Stomach smooth muscle (tissue), 2 donors: ENCODE measurements at regions not wholly inside any gene's neighbourhood (a gene's known extent, or its start where the extent isn't known, plus 50 kb on each side); places are given as distances from the start of the nearest gene placed in this dataset.

Experiments used
- H3K27ac ChIP-seq: one replicate; pipeline ENCODE4 v1.7.0; 2013; ENCODE audit warnings: mild to moderate bottlenecking, low read length, inconsistent platforms
- H3K27me3 ChIP-seq, 2 donors: one replicate each; pipeline ENCODE4 v1.7.0; 2013; ENCODE audit warnings: low read length in 2 of 2; ENCODE audit not compliant: insufficient read depth in 2 of 2, control insufficient read depth in 1 of 2
- H3K36me3 ChIP-seq, 2 donors: one replicate each; pipeline ENCODE4 v1.7.0; 2013; ENCODE audit warnings: low read length in 2 of 2; ENCODE audit not compliant: control insufficient read depth in 2 of 2, insufficient read depth in 2 of 2
- H3K4me1 ChIP-seq: one replicate; pipeline ENCODE4 v1.7.0; 2013; ENCODE audit warnings: low read length; ENCODE audit not compliant: control insufficient read depth, insufficient read depth
- H3K4me3 ChIP-seq, 2 donors: one replicate each; pipeline ENCODE4 v1.7.0; 2013; ENCODE audit warnings: low read length in 2 of 2
- H3K9ac ChIP-seq, 2 donors: one replicate each; pipeline ENCODE4 v1.7.0; 2013; ENCODE audit warnings: low read length in 2 of 2, mild to moderate bottlenecking in 1 of 2
- H3K9me3 ChIP-seq, 2 donors: one replicate each; pipeline ENCODE4 v1.7.0; 2013; ENCODE audit warnings: low read length in 2 of 2; ENCODE audit not compliant: control insufficient read depth in 2 of 2
- donor health status: healthy.
- donor health status: Pancreatic carcinoma.

DNA sequence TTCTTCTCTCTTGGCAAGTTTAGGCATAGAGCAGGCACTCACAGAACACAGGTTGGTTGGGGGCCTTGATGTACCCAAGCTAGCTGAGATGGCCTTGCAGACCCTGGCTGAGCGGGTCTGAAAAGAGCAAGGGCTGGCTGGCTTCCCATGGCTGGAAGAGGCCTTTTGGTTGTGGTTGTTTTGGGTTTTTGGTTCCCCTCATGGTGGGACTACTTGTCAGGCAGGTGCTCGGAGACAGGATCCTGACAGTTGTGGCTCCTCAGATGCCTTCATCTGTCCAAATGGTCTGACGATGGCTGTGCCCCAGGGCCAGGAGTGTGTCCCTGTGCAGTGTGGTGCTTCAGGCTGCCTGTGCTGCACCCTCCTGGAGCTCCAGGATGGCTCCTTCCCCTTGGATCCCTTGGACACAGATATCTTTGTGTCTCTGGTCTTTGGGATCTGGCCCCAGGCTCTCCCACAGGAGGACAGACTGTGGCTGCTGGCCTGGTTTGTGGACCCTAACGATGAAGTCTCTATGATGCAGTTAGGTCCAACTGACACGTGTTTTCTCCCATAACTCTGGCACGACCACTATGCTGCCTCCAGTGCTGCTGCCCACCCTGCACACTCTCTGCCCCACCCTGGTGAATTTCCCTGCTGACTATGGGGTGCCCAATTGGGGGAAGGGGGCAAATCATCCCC, 321.5 kb upstream of the ZNF32 start:
- H3K4me1 ChIP-seq: peaks cover 10% of the 10 kb centered on the region
- no peak overlapping the region for H3K27ac ChIP-seq
- H3K36me3 ChIP-seq: no peaks in the 10 kb centered on the region
- H3K9ac ChIP-seq: no peak overlapping the region
- no peaks in the 10 kb centered on the region for H3K27me3 ChIP-seq
- no peak overlapping the region for H3K4me3 ChIP-seq
- no peaks in the 10 kb centered on the region for H3K9me3 ChIP-seq

DNA sequence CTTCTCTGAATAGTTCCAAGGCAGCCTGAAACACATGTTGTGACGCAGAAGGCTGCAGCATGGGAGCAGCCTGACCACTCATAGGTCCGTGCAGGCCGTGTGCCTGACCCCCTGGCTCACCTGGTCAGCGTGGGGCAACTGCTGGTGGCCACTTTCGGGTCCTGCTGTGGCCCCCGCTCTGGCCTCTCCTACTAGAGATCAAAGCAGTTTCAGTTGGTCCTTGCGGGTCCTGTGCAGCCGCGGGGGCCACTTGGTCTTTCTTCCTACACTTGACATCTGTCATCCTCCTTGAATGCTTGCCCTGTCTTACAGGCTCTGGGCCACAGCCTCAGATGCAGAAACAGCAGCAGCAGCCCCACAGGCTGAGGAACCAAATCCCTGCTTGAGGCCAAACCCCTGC, 320.8 kb upstream of the ZNF32 start:
- H3K27ac ChIP-seq: no peak overlapping the region
- no peak overlapping the region for H3K9ac ChIP-seq
- H3K27me3 ChIP-seq: no peaks in the 10 kb centered on the region
- H3K4me3 ChIP-seq: no peak overlapping the region
- H3K36me3 ChIP-seq: no peaks in the 10 kb centered on the region
- H3K9me3 ChIP-seq: no peaks in the 10 kb centered on the region
- peaks cover 10% of the 10 kb centered on the region for H3K4me1 ChIP-seq

DNA sequence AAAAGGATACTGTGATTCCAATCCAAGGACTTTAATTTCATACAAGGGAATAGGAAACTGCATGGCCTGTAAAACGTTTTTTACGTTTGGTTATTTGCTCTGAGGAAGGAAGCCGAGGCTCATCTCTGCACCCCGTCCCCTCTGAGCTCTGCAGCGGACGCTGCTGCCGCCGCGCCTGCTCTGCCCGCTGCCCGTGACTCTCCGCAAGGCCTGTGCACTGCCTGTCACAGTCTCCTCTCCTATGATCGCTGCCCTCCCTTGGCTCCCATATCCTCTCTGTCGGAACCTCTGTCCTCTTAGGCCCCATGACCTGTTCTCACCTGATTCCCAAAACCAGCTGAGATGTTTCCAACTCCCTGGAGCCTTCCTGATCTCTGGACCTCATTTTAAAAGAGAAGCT, 320.3 kb upstream of the ZNF32 start:
- H3K36me3 ChIP-seq: no peaks in the 10 kb centered on the region
- H3K4me1 ChIP-seq: peaks cover 10% of the 10 kb centered on the region
- H3K27ac ChIP-seq: no peak overlapping the region
- H3K4me3 ChIP-seq: no peak overlapping the region
- H3K9ac ChIP-seq: no peak overlapping the region
- no peaks in the 10 kb centered on the region for H3K27me3 ChIP-seq
- no peaks in the 10 kb centered on the region for H3K9me3 ChIP-seq

DNA sequence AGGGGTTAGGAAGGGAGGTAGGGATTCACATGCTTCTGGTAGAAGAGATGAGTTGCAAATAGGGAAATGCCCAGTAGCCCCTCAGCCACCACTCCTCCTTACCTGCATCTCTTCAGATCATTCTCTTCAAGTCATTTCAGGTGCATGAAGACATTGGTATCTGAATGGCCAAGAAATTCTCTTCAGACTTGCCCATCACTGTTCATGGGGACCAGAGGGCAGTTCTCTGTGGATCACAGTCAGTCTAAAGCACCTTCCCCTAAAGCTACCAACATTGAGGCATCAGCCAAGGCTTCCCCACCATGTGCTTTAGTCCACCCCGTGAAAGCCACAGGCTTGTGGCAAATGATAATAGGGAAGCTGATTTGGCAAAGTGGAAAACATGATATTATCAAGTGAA, 319.4 kb upstream of the ZNF32 start:
- H3K27ac ChIP-seq: no peak overlapping the region
- H3K9me3 ChIP-seq: no peaks in the 10 kb centered on the region
- H3K9ac ChIP-seq: no peak overlapping the region

DNA sequence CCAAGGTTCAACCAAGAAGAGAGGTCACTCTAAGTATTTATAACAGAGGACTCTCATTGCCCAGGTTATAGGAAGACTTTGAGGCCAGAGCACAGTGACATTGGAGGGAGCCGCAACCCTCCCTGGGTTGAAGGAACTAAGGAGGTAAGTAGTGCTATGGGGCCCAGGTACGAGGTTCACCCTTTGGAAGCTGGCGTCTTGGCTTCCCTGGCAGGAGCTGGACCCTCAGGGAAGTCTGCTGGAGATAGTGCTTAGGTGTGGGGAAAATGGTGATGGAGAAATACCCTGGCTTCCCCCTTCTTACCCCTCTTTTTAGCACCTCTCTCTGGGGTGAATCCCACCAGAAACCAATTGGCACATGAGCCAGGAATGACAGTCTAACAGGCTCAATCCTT, 317.9 kb upstream of the ZNF32 start:
- Histone ChIP-seq H3K9ac (no peak overlapping the region), H3K27me3 (no peaks in the 10 kb centered on the region), H3K4me1 (peaks cover 30% of the 10 kb centered on the region), H3K4me3 (no peak overlapping the region), H3K36me3 (no peaks in the 10 kb centered on the region), H3K27ac (no peak overlapping the region), H3K9me3 (no peaks in the 10 kb centered on the region)

More for the DNA sequence above, 319.4 kb upstream of the ZNF32 start:
- Histone ChIP-seq H3K27me3 (no peaks in the 10 kb centered on the region), H3K4me3 (no peak overlapping the region), H3K4me1 (peaks cover 16% of the 10 kb centered on the region), H3K36me3 (no peaks in the 10 kb centered on the region)

DNA sequence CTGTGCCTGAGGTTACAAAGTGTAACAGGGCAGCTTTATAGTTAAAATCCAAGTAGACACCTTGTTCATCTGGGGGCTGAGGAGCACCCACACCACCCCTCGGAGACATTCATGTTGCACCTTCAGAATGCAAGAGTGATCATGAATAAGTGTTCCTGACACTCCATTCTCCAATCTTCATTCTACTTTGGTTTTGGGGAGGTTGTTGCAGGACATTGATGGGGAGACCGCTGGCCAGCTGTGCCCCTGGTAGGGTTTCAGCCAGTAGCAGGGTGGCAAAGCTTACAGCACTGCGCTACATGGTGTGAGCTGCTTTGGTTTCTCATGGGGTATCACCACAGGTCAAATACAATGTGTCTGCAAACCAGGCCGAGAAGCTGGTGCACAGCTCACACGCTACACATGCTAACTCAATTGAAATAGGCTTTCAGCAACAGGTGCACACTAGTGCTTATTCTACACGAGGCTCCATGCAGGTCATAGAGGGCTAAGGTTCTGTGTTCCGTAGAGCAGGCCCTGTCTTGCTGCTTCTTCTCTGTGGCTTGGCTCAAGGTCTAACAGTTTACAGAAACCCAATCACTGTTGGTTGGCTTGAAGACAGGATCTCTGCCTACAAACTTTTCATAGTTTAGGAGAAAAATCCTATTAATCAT, 317.4 kb upstream of the ZNF32 start:
- Histone ChIP-seq H3K27me3 (no peaks in the 10 kb centered on the region), H3K36me3 (no peaks in the 10 kb centered on the region), H3K27ac (no peak overlapping the region), H3K9ac (no peak overlapping the region), H3K9me3 (no peaks in the 10 kb centered on the region), H3K4me1 (peaks cover 34% of the 10 kb centered on the region), H3K4me3 (no peak overlapping the region)

DNA sequence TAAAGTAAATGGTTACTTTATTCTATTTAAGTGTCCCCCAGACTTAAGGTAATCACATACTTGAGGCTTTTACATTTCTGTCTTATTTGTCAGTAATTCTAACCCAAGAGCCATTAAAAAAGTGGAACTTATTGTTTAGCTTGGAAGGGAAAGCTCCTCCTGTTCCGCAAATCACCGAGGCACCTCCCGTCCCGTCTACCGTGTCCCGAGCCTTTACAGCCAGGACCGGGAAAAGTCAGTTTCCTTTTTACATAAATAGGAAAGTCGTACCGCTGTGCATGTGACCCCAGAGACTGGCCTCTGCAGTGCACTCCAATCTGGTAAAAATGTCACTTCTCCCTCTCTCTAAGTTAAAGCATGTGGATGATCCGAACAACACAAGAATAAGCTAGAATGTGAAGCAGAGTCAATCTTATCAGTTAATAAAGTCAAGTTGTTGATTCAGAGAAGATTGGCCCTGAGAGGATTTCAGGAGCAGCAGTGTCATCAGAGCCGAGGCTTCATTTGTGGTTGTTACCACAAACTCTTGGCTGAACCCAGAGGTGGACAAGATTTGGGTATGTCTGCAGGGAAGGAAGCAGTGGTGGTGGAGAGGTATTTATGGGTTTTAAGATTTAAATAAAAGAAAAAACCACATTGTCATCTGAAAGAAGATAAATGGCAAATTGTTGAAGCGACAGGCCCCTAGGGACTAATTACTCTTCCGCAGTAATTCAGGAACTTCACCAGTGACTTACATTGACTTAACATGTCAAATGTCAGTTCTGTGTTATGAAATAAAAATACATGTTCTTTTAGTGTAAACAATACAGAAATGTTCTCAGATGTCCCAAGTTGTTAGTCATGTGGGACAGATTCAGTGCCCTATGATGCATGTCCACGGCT, 316.6 kb upstream of the ZNF32 start:
- H3K27ac ChIP-seq: no peak overlapping the region

DNA sequence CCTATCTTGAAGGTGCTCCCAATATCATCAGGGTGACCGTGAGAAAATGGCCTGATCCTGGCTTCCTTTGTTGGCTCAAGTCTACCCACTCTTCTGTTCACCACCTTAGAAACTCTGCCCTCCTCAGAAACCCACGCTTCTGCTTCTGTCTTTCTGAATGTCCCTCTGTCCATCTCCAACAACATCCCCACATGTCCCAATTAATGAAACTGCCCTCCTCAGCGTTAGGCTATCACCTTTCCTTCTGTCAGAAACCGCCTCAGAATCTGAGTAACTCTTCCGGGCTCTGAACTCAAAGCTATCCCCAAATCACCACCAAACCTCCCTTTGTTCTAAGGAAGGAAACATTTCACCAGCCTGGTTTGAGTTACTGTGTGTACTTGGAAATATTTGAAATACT, 315.8 kb upstream of the ZNF32 start:
- peaks cover 34% of the 10 kb centered on the region for H3K4me1 ChIP-seq
- no peak overlapping the region for H3K4me3 ChIP-seq
- no peaks in the 10 kb centered on the region for H3K27me3 ChIP-seq
- H3K9me3 ChIP-seq: no peaks in the 10 kb centered on the region
- no peak overlapping the region for H3K9ac ChIP-seq
- no peak overlapping the region for H3K27ac ChIP-seq
- no peaks in the 10 kb centered on the region for H3K36me3 ChIP-seq

More for the DNA sequence above, 316.6 kb upstream of the ZNF32 start:
- Histone ChIP-seq H3K9me3 (no peaks in the 10 kb centered on the region), H3K4me3 (no peak overlapping the region), H3K4me1 (peaks cover 34% of the 10 kb centered on the region), H3K36me3 (no peaks in the 10 kb centered on the region), H3K27me3 (no peaks in the 10 kb centered on the region), H3K9ac (no peak overlapping the region)

DNA sequence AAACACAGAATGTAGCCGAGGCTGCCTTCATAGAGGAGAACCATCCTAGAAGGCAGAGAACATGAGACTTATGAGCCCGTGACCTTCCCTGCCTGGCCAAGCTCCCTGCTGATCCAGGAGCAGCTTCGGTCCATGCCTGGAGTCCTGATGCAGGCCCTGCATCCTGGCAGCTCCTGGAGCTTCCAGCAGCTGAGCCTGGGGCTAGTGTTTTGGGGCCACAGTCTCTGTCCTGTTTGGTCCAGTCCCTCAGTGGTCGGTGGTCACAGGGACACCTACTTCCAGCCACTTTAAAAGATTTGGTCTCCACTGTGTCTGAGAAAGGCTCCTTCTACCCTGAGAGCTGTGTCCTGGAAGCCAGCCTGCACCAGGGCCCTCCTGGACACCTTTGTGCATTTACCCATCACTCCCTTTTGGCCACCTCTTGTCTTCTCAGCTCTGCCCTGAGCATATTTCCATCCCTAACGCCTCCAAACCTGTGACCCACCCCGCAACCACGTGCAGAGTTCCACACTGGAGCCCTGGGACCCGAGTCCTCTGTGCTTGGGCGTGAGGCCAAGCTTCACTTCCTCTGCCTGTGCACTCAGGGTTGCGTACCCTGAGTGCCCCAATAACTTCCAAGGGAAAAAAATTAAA, 315.2 kb upstream of the ZNF32 start:
- Histone ChIP-seq H3K27ac (no peak overlapping the region), H3K4me3 (no peak overlapping the region), H3K27me3 (no peaks in the 10 kb centered on the region), H3K9me3 (no peaks in the 10 kb centered on the region), H3K36me3 (no peaks in the 10 kb centered on the region), H3K4me1 (peaks cover 34% of the 10 kb centered on the region), H3K9ac (no peak overlapping the region)

DNA sequence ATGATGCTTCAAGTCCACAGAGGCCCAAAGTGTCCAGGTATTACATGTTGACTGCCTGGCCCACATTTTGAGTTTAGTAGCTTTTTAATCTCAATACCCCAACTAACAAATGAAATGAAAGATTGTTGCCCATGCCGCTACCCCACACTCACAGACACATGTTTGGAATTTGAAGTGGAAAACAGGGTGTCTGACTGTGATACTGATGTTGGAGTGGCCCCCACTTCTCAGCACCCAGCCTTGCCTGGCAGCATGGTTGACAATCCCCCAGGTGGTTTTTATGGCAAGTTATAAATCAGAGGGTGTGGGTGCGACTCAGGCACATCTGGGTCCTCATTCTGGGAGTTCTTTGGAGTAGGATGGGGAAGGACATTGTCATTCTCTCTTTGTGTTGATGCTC, 314.7 kb upstream of the ZNF32 start:
- H3K4me1 ChIP-seq: peaks cover 34% of the 10 kb centered on the region

More for the DNA sequence above, 314.7 kb upstream of the ZNF32 start:
- Histone ChIP-seq H3K27ac (no peak overlapping the region), H3K36me3 (no peaks in the 10 kb centered on the region), H3K27me3 (no peaks in the 10 kb centered on the region), H3K4me3 (no peak overlapping the region), H3K9ac (no peak overlapping the region), H3K9me3 (no peaks in the 10 kb centered on the region)
